HepG2 (cell line): ENCODE measurements at regions not wholly inside any gene's neighbourhood (a gene's known extent, or its start where the extent isn't known, plus 50 kb on each side); places are given as distances from the start of the nearest gene placed in this dataset.

ENCODE experiments used
- ARID2 ChIP-seq: sonication (generic); formaldehyde crosslinking; IDR thresholded peaks from 2 replicates; pipeline ENCODE4 v1.8.1; 2022; ENCODE audit warnings: mild to moderate bottlenecking, missing genetic modification reagents, borderline replicate concordance
- CBFB ChIP-seq: sonication (generic); formaldehyde crosslinking; IDR thresholded peaks from 2 replicates; pipeline ENCODE4 v1.4.0; 2020; ENCODE audit warnings: missing genetic modification reagents
- ELF1 ChIP-seq: sonication (generic); formaldehyde crosslinking; IDR thresholded peaks from 2 replicates; pipeline ENCODE4 v1.4.0; 2020; ENCODE audit warnings: missing genetic modification reagents
- HDAC6 ChIP-seq: fragments of 200-600 bp; sonication (generic); IDR thresholded peaks from 2 replicates; pipeline ENCODE4 v1.7.0; 2017; ENCODE audit warnings: mild to moderate bottlenecking, antibody characterized with exemption, low read length, low read depth
- HOXA5 ChIP-seq: sonication (generic); formaldehyde crosslinking; IDR thresholded peaks from 2 replicates; pipeline ENCODE4 v1.4.0; 2020; ENCODE audit warnings: missing genetic modification reagents
- KAT8 ChIP-seq: IDR thresholded peaks from 2 replicates; pipeline ENCODE4 v1.6.1; 2016; ENCODE audit warnings: missing genetic modification reagents, missing compliant biosample characterization
- MAFG ChIP-seq: sonication (generic); formaldehyde crosslinking; IDR thresholded peaks from 2 replicates; pipeline ENCODE4 v1.5.1; 2020; ENCODE audit warnings: mild to moderate bottlenecking, missing genetic modification reagents
- NCOA1 ChIP-seq: sonication (generic); formaldehyde crosslinking; IDR thresholded peaks from 2 replicates; pipeline ENCODE4 v1.9.0; 2021; ENCODE audit warnings: missing genetic modification reagents
- POLR2A ChIP-seq, 2 experiments: IDR thresholded peaks; 2 replicates each; pipeline ENCODE4 v1.6.1; 2011; ENCODE audit warnings: low read depth in 2 of 2, low read length in 2 of 2, mild to moderate bottlenecking in 1 of 2, moderate library complexity in 1 of 2; ENCODE audit not compliant: insufficient read depth in 1 of 2
- ZBTB1 ChIP-seq: sonication (generic); formaldehyde crosslinking; IDR thresholded peaks from 2 replicates; pipeline ENCODE4 v1.4.0; 2020; ENCODE audit warnings: missing genetic modification reagents, borderline replicate concordance
- ZBTB7A ChIP-seq: sonication (generic); formaldehyde crosslinking; IDR thresholded peaks from 2 replicates; pipeline ENCODE4 v1.8.0; 2022; ENCODE audit warnings: mild to moderate bottlenecking, missing genetic modification reagents
- ZC3H4 ChIP-seq: sonication (generic); formaldehyde crosslinking; IDR thresholded peaks from 2 replicates; pipeline ENCODE4 v1.4.0; 2020; ENCODE audit warnings: missing genetic modification reagents, borderline replicate concordance
- ZNF333 ChIP-seq: sonication (generic); formaldehyde crosslinking; IDR thresholded peaks from 2 replicates; pipeline ENCODE4 v1.4.0; 2020; ENCODE audit warnings: mild to moderate bottlenecking, missing genetic modification reagents, borderline replicate concordance
- ZNF749 ChIP-seq: sonication (generic); formaldehyde crosslinking; IDR thresholded peaks from 2 replicates; pipeline ENCODE4 v1.8.0; 2022; ENCODE audit warnings: mild to moderate bottlenecking, missing genetic modification reagents, moderate library complexity, borderline replicate concordance
- TF ChIP-seq, protein P1 (sequence below): sonication (generic); formaldehyde crosslinking; IDR thresholded peaks from 2 replicates; pipeline ENCODE4 v1.5.0; 2020; ENCODE audit warnings: mild to moderate bottlenecking, missing genetic modification reagents
- TF ChIP-seq, protein P2 (sequence below): IDR thresholded peaks from 2 replicates; pipeline ENCODE4 v1.6.1; 2016; ENCODE audit warnings: low read depth, control low read depth
- TF ChIP-seq, protein P3 (sequence below): sonication (generic); formaldehyde crosslinking; IDR thresholded peaks from 2 replicates; pipeline ENCODE4 v1.5.0; 2020; ENCODE audit warnings: missing genetic modification reagents, mild to moderate bottlenecking, borderline replicate concordance
- TF ChIP-seq, protein P4 (sequence below): sonication (generic); formaldehyde crosslinking; IDR thresholded peaks from 2 replicates; pipeline ENCODE4 v1.5.0; 2020; ENCODE audit warnings: missing genetic modification reagents
- TF ChIP-seq, protein P5 (sequence below): sonication (generic); formaldehyde crosslinking; IDR thresholded peaks from 2 replicates; pipeline ENCODE4 v1.5.1; 2020; ENCODE audit warnings: missing genetic modification reagents, mild to moderate bottlenecking, borderline replicate concordance

DNA sequence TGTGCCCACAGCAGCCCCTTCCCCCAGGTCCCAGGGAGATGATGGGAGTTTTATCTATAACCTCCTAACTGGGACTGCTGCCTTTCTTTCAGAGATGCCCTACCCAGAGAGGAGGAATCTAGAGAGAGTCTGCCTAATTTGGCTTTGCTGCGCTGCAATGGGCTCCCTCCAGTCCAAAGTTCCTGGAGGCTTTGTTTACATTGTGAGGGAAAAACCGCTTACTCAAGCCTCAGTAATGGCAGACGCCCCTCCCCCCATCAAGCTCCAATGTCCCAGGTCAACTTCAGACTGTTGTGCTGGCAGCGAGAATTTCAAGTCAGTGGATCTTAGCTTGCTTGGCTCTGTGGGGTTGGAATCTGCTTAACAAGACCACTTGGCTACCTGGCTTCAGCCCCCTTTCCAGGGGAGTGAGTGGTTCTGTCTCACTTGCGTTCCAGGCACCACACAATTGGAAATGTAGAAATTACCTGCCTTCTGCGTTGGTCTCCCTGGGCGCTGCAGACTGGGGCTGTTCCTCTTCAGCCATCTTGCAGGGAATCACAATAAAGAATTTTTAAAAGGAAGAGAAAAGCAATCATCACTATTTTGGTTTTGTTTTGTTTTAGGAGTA, 262.5 kb downstream of the FOXG1 start (continued):
- TF ChIP-seq, protein P1, sequence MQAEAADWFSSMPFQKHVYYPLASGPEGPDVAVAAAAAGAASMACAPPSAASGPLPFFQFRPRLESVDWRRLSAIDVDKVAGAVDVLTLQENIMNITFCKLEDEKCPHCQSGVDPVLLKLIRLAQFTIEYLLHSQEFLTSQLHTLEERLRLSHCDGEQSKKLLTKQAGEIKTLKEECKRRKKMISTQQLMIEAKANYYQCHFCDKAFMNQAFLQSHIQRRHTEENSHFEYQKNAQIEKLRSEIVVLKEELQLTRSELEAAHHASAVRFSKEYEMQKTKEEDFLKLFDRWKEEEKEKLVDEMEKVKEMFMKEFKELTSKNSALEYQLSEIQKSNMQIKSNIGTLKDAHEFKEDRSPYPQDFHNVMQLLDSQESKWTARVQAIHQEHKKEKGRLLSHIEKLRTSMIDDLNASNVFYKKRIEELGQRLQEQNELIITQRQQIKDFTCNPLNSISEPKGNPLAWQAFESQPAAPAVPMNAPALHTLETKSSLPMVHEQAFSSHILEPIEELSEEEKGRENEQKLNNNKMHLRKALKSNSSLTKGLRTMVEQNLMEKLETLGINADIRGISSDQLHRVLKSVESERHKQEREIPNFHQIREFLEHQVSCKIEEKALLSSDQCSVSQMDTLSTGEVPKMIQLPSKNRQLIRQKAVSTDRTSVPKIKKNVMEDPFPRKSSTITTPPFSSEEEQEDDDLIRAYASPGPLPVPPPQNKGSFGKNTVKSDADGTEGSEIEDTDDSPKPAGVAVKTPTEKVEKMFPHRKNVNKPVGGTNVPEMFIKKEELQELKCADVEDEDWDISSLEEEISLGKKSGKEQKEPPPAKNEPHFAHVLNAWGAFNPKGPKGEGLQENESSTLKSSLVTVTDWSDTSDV = no peak
- TF ChIP-seq ZBTB7A (CRISPR knock-in tag) (no peak; the same call in 1 of the 2 replicates), ZNF333 (CRISPR knock-in tag) (no peak), POLR2A (IDR thresholded peaks at IDR 0.05; ENCODE audit: insufficient read depth in 1 of 2, low read depth in 2 of 2, low read length in 2 of 2) (0 out of 4 replicates have a peak, but pooled peaks of 1 of the 2 experiments have one; percentile 36), ZC3H4 (CRISPR knock-in tag) (no peak), HOXA5 (peak; percentile 91), HDAC6 (no peak), KAT8 (CRISPR knock-in tag) (peak; percentile 92), ARID2 (CRISPR knock-in tag) (peak; percentile 97), MAFG (CRISPR knock-in tag) (peak; percentile 90), CBFB (peak; percentile 96), ZBTB1 (CRISPR knock-in tag) (no peak), ELF1 (CRISPR knock-in tag) (peak; percentile 71), ZNF749 (CRISPR knock-in tag) (no peak), NCOA1 (peak; percentile 92)
- TF ChIP-seq, protein P2, sequence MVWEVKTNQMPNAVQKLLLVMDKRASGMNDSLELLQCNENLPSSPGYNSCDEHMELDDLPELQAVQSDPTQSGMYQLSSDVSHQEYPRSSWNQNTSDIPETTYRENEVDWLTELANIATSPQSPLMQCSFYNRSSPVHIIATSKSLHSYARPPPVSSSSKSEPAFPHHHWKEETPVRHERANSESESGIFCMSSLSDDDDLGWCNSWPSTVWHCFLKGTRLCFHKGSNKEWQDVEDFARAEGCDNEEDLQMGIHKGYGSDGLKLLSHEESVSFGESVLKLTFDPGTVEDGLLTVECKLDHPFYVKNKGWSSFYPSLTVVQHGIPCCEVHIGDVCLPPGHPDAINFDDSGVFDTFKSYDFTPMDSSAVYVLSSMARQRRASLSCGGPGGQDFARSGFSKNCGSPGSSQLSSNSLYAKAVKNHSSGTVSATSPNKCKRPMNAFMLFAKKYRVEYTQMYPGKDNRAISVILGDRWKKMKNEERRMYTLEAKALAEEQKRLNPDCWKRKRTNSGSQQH (CRISPR knock-in tag) = peak; percentile 94
- TF ChIP-seq, protein P3, sequence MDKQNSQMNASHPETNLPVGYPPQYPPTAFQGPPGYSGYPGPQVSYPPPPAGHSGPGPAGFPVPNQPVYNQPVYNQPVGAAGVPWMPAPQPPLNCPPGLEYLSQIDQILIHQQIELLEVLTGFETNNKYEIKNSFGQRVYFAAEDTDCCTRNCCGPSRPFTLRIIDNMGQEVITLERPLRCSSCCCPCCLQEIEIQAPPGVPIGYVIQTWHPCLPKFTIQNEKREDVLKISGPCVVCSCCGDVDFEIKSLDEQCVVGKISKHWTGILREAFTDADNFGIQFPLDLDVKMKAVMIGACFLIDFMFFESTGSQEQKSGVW (CRISPR knock-in tag) = no peak
- TF ChIP-seq, protein P4, sequence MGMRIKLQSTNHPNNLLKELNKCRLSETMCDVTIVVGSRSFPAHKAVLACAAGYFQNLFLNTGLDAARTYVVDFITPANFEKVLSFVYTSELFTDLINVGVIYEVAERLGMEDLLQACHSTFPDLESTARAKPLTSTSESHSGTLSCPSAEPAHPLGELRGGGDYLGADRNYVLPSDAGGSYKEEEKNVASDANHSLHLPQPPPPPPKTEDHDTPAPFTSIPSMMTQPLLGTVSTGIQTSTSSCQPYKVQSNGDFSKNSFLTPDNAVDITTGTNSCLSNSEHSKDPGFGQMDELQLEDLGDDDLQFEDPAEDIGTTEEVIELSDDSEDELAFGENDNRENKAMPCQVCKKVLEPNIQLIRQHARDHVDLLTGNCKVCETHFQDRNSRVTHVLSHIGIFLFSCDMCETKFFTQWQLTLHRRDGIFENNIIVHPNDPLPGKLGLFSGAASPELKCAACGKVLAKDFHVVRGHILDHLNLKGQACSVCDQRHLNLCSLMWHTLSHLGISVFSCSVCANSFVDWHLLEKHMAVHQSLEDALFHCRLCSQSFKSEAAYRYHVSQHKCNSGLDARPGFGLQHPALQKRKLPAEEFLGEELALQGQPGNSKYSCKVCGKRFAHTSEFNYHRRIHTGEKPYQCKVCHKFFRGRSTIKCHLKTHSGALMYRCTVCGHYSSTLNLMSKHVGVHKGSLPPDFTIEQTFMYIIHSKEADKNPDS (CRISPR knock-in tag) = peak; percentile 75; the same call in 1 of the 2 replicates
- TF ChIP-seq, protein P5, sequence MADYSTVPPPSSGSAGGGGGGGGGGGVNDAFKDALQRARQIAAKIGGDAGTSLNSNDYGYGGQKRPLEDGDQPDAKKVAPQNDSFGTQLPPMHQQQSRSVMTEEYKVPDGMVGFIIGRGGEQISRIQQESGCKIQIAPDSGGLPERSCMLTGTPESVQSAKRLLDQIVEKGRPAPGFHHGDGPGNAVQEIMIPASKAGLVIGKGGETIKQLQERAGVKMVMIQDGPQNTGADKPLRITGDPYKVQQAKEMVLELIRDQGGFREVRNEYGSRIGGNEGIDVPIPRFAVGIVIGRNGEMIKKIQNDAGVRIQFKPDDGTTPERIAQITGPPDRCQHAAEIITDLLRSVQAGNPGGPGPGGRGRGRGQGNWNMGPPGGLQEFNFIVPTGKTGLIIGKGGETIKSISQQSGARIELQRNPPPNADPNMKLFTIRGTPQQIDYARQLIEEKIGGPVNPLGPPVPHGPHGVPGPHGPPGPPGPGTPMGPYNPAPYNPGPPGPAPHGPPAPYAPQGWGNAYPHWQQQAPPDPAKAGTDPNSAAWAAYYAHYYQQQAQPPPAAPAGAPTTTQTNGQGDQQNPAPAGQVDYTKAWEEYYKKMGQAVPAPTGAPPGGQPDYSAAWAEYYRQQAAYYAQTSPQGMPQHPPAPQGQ (CRISPR knock-in tag) = no peak
